PFSK-1 (cell line): ENCODE measurements at regions not wholly inside any gene's neighbourhood (a gene's known extent, or its start where the extent isn't known, plus 50 kb on each side); places are given as distances from the start of the nearest gene placed in this dataset.

Source experiments
- SIN3A ChIP-seq: IDR thresholded peaks from 2 replicates; pipeline ENCODE4 v1.6.1; 2012; ENCODE audit warnings: mild to moderate bottlenecking, low read length, moderate library complexity, borderline replicate concordance; ENCODE audit not compliant: insufficient read depth
- TF ChIP-seq, protein P1 (sequence below), 2 experiments: IDR thresholded peaks; 2 replicates each; pipeline versions ENCODE4 v1.6.1 to v1.8.0; 2011 to 2012; ENCODE audit warnings: low read depth in 2 of 2, low read length in 2 of 2, control low read depth in 1 of 2, inconsistent platforms in 1 of 2, mild to moderate bottlenecking in 1 of 2, moderate library complexity in 1 of 2; ENCODE audit not compliant: insufficient read depth in 1 of 2

DNA sequence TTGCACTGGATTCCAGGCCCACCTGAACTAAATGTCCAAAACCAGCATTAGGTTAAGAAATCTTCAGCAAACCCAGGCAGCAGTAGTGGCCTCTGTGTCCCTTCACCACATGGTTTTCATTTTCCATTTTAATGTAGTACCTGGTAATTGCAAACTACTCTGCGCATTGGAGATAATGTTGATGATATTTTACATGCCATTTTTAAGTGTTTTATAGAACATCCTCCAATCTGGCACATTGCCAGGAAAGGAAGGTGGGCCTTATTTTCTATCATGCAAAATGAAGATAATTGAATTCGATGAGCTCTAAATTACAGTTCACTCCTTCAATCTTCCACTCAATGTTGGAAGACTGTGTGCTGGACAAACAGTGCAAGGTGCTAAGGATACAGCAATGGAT, 89.5 kb downstream of the ZC3H11B start:
- no peak for TF ChIP-seq SIN3A
- TF ChIP-seq, protein P1, sequence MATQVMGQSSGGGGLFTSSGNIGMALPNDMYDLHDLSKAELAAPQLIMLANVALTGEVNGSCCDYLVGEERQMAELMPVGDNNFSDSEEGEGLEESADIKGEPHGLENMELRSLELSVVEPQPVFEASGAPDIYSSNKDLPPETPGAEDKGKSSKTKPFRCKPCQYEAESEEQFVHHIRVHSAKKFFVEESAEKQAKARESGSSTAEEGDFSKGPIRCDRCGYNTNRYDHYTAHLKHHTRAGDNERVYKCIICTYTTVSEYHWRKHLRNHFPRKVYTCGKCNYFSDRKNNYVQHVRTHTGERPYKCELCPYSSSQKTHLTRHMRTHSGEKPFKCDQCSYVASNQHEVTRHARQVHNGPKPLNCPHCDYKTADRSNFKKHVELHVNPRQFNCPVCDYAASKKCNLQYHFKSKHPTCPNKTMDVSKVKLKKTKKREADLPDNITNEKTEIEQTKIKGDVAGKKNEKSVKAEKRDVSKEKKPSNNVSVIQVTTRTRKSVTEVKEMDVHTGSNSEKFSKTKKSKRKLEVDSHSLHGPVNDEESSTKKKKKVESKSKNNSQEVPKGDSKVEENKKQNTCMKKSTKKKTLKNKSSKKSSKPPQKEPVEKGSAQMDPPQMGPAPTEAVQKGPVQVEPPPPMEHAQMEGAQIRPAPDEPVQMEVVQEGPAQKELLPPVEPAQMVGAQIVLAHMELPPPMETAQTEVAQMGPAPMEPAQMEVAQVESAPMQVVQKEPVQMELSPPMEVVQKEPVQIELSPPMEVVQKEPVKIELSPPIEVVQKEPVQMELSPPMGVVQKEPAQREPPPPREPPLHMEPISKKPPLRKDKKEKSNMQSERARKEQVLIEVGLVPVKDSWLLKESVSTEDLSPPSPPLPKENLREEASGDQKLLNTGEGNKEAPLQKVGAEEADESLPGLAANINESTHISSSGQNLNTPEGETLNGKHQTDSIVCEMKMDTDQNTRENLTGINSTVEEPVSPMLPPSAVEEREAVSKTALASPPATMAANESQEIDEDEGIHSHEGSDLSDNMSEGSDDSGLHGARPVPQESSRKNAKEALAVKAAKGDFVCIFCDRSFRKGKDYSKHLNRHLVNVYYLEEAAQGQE (IDR thresholded peaks at IDR 0.05; ENCODE audit: insufficient read depth in 1 of 2, low read depth in 2 of 2, low read length in 2 of 2), result no peak
